GM12892 (cell line): ENCODE measurements at regions not wholly inside any gene's neighbourhood (a gene's known extent, or its start where the extent isn't known, plus 50 kb on each side); places are given as distances from the start of the nearest gene placed in this dataset.

Experiments
- POLR2A ChIP-seq: IDR thresholded peaks from 2 replicates; pipeline ENCODE4 v1.6.1; 2011; ENCODE audit warnings: low read depth, low read length, control low read depth
- POLR2AphosphoS5 ChIP-seq: IDR thresholded peaks from 2 replicates; pipeline ENCODE4 v1.6.1; 2011; ENCODE audit warnings: low read depth, low read length, control low read depth

DNA sequence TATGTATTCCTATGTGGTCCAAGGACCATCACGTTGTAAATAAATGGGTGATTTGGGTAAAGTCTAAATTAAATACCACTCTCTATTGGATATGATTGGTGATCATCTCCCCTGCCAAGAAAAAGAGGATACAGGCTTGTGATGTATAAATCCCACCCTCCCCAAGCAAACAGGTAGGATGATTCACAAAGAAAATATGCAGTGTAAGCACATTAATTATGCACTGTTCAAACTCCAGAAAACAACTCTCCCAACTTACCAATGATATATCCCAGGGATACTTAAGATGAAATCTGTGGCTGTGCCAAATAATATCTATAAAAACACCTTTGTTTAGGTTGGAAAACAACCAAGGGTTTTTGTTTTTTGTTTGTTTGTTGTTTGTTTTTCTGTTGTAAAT lies 795.9 kb downstream of the XPNPEP1 start:
- no peak for TF ChIP-seq POLR2A
- no peak for TF ChIP-seq POLR2AphosphoS5
